ENCODE measurements at regions not wholly inside any gene's neighbourhood (a gene's known extent, or its start where the extent isn't known, plus 50 kb on each side); places are given as distances from the start of the nearest gene placed in this dataset.
"Not testable (repeated sequence)": the region's sequence is repeated elsewhere in the genome, so short reads cannot be mapped to it uniquely, and the experiment has no call there.

DNA sequence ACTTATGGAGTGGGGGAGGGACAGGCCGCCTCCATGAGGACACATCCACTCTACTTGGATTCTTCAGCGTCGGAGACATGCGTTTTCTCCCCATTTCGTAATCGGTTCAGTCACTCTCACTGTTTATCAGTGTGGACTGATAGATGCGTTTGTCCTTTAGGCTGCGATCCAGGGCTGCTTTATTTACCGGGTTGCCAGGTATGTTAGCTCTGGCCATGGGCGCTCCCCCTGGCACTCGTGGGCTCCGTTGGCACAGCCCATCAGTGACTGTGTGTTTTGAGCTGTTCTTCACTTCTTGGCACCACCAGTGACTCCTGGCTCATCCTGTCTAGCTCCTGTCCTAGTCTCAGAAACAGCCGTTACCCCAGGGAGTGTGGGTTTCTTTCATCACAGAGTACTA is 1203.3 kb downstream of the BRD1 start:
- no peak for DNase-seq (ENCODE audit: low read depth in 1 of 2, low spot score in 1 of 2)
- no peak for TF ChIP-seq SPI1 (IDR thresholded peaks at IDR 0.05; ENCODE audit: borderline replicate concordance, low read depth)
- no peak for TF ChIP-seq CTCF (IDR thresholded peaks at IDR 0.05; ENCODE audit: insufficient read depth, low read length)
- TF ChIP-seq GABPA (IDR thresholded peaks at IDR 0.05; ENCODE audit: low read depth) = no peak
- TF ChIP-seq POLR2AphosphoS5 (IDR thresholded peaks at IDR 0.05; ENCODE audit: low read depth) = no peak
- TF ChIP-seq, protein P1, sequence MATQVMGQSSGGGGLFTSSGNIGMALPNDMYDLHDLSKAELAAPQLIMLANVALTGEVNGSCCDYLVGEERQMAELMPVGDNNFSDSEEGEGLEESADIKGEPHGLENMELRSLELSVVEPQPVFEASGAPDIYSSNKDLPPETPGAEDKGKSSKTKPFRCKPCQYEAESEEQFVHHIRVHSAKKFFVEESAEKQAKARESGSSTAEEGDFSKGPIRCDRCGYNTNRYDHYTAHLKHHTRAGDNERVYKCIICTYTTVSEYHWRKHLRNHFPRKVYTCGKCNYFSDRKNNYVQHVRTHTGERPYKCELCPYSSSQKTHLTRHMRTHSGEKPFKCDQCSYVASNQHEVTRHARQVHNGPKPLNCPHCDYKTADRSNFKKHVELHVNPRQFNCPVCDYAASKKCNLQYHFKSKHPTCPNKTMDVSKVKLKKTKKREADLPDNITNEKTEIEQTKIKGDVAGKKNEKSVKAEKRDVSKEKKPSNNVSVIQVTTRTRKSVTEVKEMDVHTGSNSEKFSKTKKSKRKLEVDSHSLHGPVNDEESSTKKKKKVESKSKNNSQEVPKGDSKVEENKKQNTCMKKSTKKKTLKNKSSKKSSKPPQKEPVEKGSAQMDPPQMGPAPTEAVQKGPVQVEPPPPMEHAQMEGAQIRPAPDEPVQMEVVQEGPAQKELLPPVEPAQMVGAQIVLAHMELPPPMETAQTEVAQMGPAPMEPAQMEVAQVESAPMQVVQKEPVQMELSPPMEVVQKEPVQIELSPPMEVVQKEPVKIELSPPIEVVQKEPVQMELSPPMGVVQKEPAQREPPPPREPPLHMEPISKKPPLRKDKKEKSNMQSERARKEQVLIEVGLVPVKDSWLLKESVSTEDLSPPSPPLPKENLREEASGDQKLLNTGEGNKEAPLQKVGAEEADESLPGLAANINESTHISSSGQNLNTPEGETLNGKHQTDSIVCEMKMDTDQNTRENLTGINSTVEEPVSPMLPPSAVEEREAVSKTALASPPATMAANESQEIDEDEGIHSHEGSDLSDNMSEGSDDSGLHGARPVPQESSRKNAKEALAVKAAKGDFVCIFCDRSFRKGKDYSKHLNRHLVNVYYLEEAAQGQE (IDR thresholded peaks at IDR 0.05; ENCODE audit: insufficient replicate concordance, low read depth) = no peak
- Histone ChIP-seq H3K27me3 (ENCODE audit: insufficient read depth, poor library complexity, severe bottlenecking) (peaks cover 4% of the 10 kb centered on the region), H3K4me3 (replicated peaks; ENCODE audit: insufficient read depth, low read length) (no peak overlapping the region), H3K27ac (replicated peaks) (no peak overlapping the region)

- peaks cover 4% of the 10 kb centered on the region for H3K27me3 ChIP-seq (ENCODE audit: insufficient read depth, poor library complexity, severe bottlenecking)
- H3K4me3 ChIP-seq (replicated peaks; ENCODE audit: insufficient read depth, low read length) = no peak overlapping the region
- TF ChIP-seq POLR2AphosphoS5 (IDR thresholded peaks at IDR 0.05; ENCODE audit: low read depth) (no peak), CTCF (IDR thresholded peaks at IDR 0.05; ENCODE audit: insufficient read depth, low read length) (no peak), GABPA (IDR thresholded peaks at IDR 0.05; ENCODE audit: low read depth) (no peak), SPI1 (IDR thresholded peaks at IDR 0.05; ENCODE audit: borderline replicate concordance, low read depth) (no peak)
- TF ChIP-seq, protein P1 (IDR thresholded peaks at IDR 0.05; ENCODE audit: insufficient replicate concordance, low read depth) = no peak
- H3K27ac ChIP-seq (replicated peaks) = no peak overlapping the region
- no peak for DNase-seq (ENCODE audit: low read depth in 1 of 2, low spot score in 1 of 2)
These were observed 1204.7 kb downstream of the BRD1 start for GRCh38 chr22:48622891-48623545.

- Histone ChIP-seq H3K4me3 (replicated peaks; ENCODE audit: insufficient read depth, low read length) (no peak overlapping the region), H3K27me3 (ENCODE audit: insufficient read depth, poor library complexity, severe bottlenecking) (peaks cover 1% of the 10 kb centered on the region), H3K27ac (replicated peaks) (no peak overlapping the region)
- DNase-seq (ENCODE audit: low read depth in 1 of 2, low spot score in 1 of 2) = no peak
- TF ChIP-seq POLR2AphosphoS5 (IDR thresholded peaks at IDR 0.05; ENCODE audit: low read depth) (no peak), CTCF (IDR thresholded peaks at IDR 0.05; ENCODE audit: insufficient read depth, low read length) (no peak), GABPA (IDR thresholded peaks at IDR 0.05; ENCODE audit: low read depth) (no peak), SPI1 (IDR thresholded peaks at IDR 0.05; ENCODE audit: borderline replicate concordance, low read depth) (no peak)
- TF ChIP-seq, protein P1 (IDR thresholded peaks at IDR 0.05; ENCODE audit: insufficient replicate concordance, low read depth) = no peak
These were observed 1206.6 kb downstream of the BRD1 start for GRCh38 chr22:48621085-48621484.

DNA sequence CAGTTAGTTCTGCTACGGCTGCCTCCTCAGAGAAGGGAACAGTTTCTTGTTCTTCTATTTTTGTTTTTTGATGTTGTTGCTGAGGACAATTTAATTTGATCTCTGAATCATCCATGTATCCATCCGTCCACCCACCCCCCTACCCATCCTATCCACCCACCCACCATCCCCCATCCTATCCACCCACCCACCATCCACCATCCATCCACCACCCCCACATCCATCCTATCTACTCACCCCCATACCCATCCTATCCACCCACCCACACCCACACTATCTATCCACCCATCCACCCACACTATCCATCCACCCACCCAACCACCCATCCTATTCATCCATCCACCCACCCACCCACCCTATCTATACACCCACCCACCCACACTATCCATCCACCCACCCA is 1207.2 kb downstream of the BRD1 start:
- H3K4me3 ChIP-seq (replicated peaks; ENCODE audit: insufficient read depth, low read length); DNase-seq (ENCODE audit: low read depth in 1 of 2, low spot score in 1 of 2); H3K27me3 ChIP-seq (ENCODE audit: insufficient read depth, poor library complexity, severe bottlenecking); H3K27ac ChIP-seq (replicated peaks): not testable (repeated sequence)

Measured in HL-60 (cell line).